Erythroblast (primary cell): ENCODE measurements at regions not wholly inside any gene's neighbourhood (a gene's known extent, or its start where the extent isn't known, plus 50 kb on each side); places are given as distances from the start of the nearest gene placed in this dataset.

ENCODE experiments used
- GATA1 ChIP-seq: IDR thresholded peaks from 2 replicates; pipeline ENCODE4 v1.6.1; 2011; ENCODE audit warnings: low read depth, mild to moderate bottlenecking, control low read depth, low read length, moderate library complexity
- POLR2A ChIP-seq: IDR thresholded peaks from 2 replicates; pipeline ENCODE4 v1.6.1; 2011; ENCODE audit warnings: mild to moderate bottlenecking, low read length

DNA sequence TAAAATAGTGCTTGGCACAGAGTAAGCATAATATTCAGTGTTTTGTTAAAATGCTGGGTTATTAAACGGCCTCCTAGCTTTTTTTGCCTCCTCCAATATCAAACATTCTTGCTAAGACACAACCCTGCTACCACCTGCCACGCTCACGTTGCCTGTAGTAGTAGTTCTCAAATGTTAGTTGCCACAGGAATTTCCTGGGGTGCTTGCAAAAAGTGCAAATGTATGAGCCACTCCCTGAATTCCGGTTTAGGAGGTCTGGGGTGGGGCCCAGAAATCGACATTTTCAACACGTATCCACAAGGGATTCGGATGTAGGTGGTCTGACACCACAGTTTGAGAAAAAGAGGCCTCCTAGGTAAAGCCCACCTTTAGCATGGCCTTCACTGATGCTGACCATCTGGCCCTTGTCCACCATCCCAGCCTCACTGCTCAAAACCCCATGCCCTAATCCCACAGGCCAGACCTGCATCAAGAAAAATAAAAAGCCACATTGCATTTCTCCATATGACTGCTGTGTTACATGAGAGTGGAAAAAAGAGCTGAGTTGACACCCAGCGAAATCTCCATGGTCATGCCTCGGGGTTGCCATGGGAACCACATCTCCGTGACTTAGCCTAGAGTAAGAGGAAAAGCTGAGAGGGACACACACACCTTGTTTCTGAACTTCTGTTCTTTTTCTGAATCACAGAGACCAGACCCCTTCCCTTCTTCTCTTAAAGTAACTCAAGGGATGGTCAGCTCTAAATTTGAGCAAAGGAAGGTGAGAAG lies 116.4 kb upstream of the HES1 start:
- TF ChIP-seq POLR2A (no peak), GATA1 (no peak)
